GM12878 (cell line): ENCODE measurements at regions not wholly inside any gene's neighbourhood (a gene's known extent, or its start where the extent isn't known, plus 50 kb on each side); places are given as distances from the start of the nearest gene placed in this dataset.

ENCODE experiments used
- ATAC-seq: fragments of 200-7000 bp; cut with Tn5 transposase; 3 replicates; pipeline ENCODE4 v1.9.1; 2020; ENCODE audit warnings: mild to moderate bottlenecking, moderate library complexity
- BruUV-seq: library from RNA; stranded (reverse); fragments of 400-500 nt; replicated peaks from 2 replicates; lab custom pipeline; 2021; lab: Mats Ljungman, UMichigan
- CTCF ChIA-PET: fragments of 300-600 bp; sonication (Branson Sonifier 250); formaldehyde crosslinking; extraction: SDS; loops from one replicate; lab custom pipeline; 2021; ENCODE audit warnings: inconsistent platforms; lab: Yijun Ruan, JAX
- POLR2A ChIA-PET: fragments of 350-600 bp; formaldehyde crosslinking; extraction: SDS; loops from one replicate; lab custom pipeline; 2021; ENCODE audit warnings: inconsistent platforms; lab: Charles Lee
- RAD21 ChIA-PET: fragments of 300-600 bp; sonication (Branson Sonifier 250); formaldehyde crosslinking; loops from one replicate; lab custom pipeline; 2023; ENCODE audit warnings: antibody characterized with exemption; ENCODE audit not compliant: unreplicated experiment; lab: Charles Lee
- SMC1A ChIA-PET: fragments of 300-600 bp; sonication (Branson Sonifier 250); formaldehyde crosslinking; loops from one replicate; lab custom pipeline; 2023; ENCODE audit not compliant: unreplicated experiment, uncharacterized antibody; lab: Charles Lee
- DNase-seq: peaks from one replicate; pipeline ENCODE4 v3.0.0-alpha.2; 2011; ENCODE audit warnings: low read depth, low spot score
- FAIRE-seq: peaks from 3 replicates; lab custom pipeline; 2011; peaks lifted over from hg19 to GRCh38; lab: Jason Lieb, UNC
- H2AFZ ChIP-seq: 2 replicates; pipeline ENCODE4 v1.6.0; 2011; ENCODE audit warnings: low read depth, low read length, control low read depth; ENCODE audit not compliant: control insufficient read depth
- H3K27ac ChIP-seq: 2 replicates; pipeline ENCODE4 v1.5.1; 2011; ENCODE audit warnings: control low read depth; ENCODE audit not compliant: control insufficient read depth, insufficient read depth
- H3K27me3 ChIP-seq, 2 experiments: replicated peaks in 1 of 2; 2 replicates each; pipeline versions ENCODE4 v1.6.0 to v1.6.1; 2011; ENCODE audit warnings: low read length in 1 of 2; ENCODE audit not compliant: control insufficient read depth in 2 of 2, insufficient read depth in 2 of 2
- H3K36me3 ChIP-seq, 2 experiments: 2 replicates each; pipeline ENCODE4 v1.5.1; 2011; ENCODE audit warnings: low read length in 1 of 2; ENCODE audit not compliant: control insufficient read depth in 2 of 2, insufficient read depth in 2 of 2
- H3K4me1 ChIP-seq: 2 replicates; pipeline ENCODE4 v1.6.1; 2011; ENCODE audit warnings: mild to moderate bottlenecking, low read length, moderate library complexity, mixed read lengths; ENCODE audit not compliant: control insufficient read depth, insufficient read depth
- H3K4me2 ChIP-seq: 2 replicates; pipeline ENCODE4 v1.6.0; 2011; ENCODE audit warnings: control low read depth; ENCODE audit not compliant: control insufficient read depth, insufficient read depth
- H3K4me3 ChIP-seq: fragments of 200-600 bp; sonication (generic); 2 replicates; pipeline ENCODE4 v1.5.1; 2016
- H3K79me2 ChIP-seq: 2 replicates; pipeline ENCODE4 v1.6.0; 2011; ENCODE audit warnings: low read length; ENCODE audit not compliant: control insufficient read depth, insufficient read depth
- H3K9ac ChIP-seq: 2 replicates; pipeline ENCODE4 v1.8.0; 2011; ENCODE audit warnings: low read length, control low read depth, mixed read lengths; ENCODE audit not compliant: control insufficient read depth, insufficient read depth
- H3K9me3 ChIP-seq: replicated peaks from 3 replicates; pipeline ENCODE4 v1.5.1; 2011; ENCODE audit warnings: mild to moderate bottlenecking, low read length; ENCODE audit not compliant: control insufficient read depth, insufficient read depth
- H4K20me1 ChIP-seq: 2 replicates; pipeline ENCODE4 v1.6.0; 2011; ENCODE audit not compliant: control insufficient read depth, insufficient read depth
- ATF2 ChIP-seq: IDR thresholded peaks from 2 replicates; pipeline ENCODE4 v1.6.1; 2012; ENCODE audit warnings: low read length, inconsistent platforms
- ATF3 ChIP-seq: IDR thresholded peaks from 2 replicates; pipeline ENCODE4 v1.6.1; 2011; ENCODE audit warnings: low read depth, mild to moderate bottlenecking, low read length, moderate library complexity, borderline replicate concordance; ENCODE audit errors: extremely low read depth
- FOXK2 ChIP-seq: fragments of 450-650 bp; IDR thresholded peaks from 2 replicates; pipeline ENCODE4 v1.6.1; 2017; ENCODE audit warnings: mild to moderate bottlenecking, moderate library complexity
- IRF4 ChIP-seq: IDR thresholded peaks from 2 replicates; pipeline ENCODE4 v1.6.1; 2011; ENCODE audit warnings: low read depth, low read length
- JUND ChIP-seq: IDR thresholded peaks from 2 replicates; pipeline ENCODE4 v1.6.1; 2012; ENCODE audit warnings: low read depth, mild to moderate bottlenecking, low read length, improper control_type of control experiment, moderate library complexity
- NFIC ChIP-seq: IDR thresholded peaks from 2 replicates; pipeline ENCODE4 v1.6.1; 2012; ENCODE audit warnings: low read depth, mild to moderate bottlenecking, inconsistent platforms, low read length, moderate library complexity
- POLR2AphosphoS5 ChIP-seq: IDR thresholded peaks from 2 replicates; pipeline ENCODE4 v1.6.1; 2011; ENCODE audit warnings: mild to moderate bottlenecking, low read length, inconsistent platforms
- RELB ChIP-seq: fragments of 450-650 bp; IDR thresholded peaks from 2 replicates; pipeline ENCODE4 v1.6.1; 2017; ENCODE audit warnings: low read depth, mild to moderate bottlenecking, moderate library complexity
- SKIL ChIP-seq: fragments of 450-650 bp; IDR thresholded peaks from 2 replicates; pipeline ENCODE4 v1.6.1; 2017; ENCODE audit warnings: mild to moderate bottlenecking, low read depth, inconsistent platforms; ENCODE audit not compliant: poor library complexity, severe bottlenecking
- SRF ChIP-seq, 2 experiments: IDR thresholded peaks; 2 replicates each; pipeline ENCODE4 v1.6.1; 2011; ENCODE audit warnings: low read depth in 2 of 2, low read length in 2 of 2, mild to moderate bottlenecking in 1 of 2, moderate library complexity in 1 of 2
- TCF12 ChIP-seq: IDR thresholded peaks from 2 replicates; pipeline ENCODE4 v1.6.1; 2011; ENCODE audit warnings: low read depth, mild to moderate bottlenecking, low read length
- WGBS: methylation state at CpG from one replicate; pipeline ENCODE4 v1.1.6; 2016; ENCODE audit warnings: low lambda C conversion rate; ENCODE audit not compliant: insufficient replicate concordance, insufficient coverage; ENCODE audit errors: missing lambda C conversion rate; 5-methylcytosine and 5-hydroxymethylcytosine counted together
- in situ Hi-C: fragments of 300-500 bp; cut with MboI; formaldehyde crosslinking; loops from 9 replicates; pipeline ENCODE4 v1.14.3; 2018; ENCODE audit warnings: mixed read lengths
- intact Hi-C: fragments of 100-400 bp; cut with micrococcal nuclease; formaldehyde crosslinking; loops from one replicate; pipeline ENCODE4 v1.14.2; 2022; ENCODE audit not compliant: unreplicated experiment

- no peak for DNase-seq
- H4K20me1 ChIP-seq: no peaks in the 10 kb centered on the region
- H3K4me1 ChIP-seq: no peaks in the 10 kb centered on the region
- no peaks in the 10 kb centered on the region for H3K9me3 ChIP-seq
- in situ Hi-C loops: no loop called here
- TF ChIP-seq TCF12: no peak
- no peak for TF ChIP-seq IRF4
- no peak for TF ChIP-seq POLR2AphosphoS5
- TF ChIP-seq JUND: no peak
- no peak for TF ChIP-seq SKIL
- TF ChIP-seq NFIC: no peak
- TF ChIP-seq ATF2: no peak
- no peak for TF ChIP-seq SRF (IDR thresholded peaks at IDR 0.05; ENCODE audit: low read depth in 2 of 2, low read length in 2 of 2)
- TF ChIP-seq ATF3: no peak
- no peak for TF ChIP-seq RELB
- TF ChIP-seq FOXK2: no peak
- TF ChIP-seq, all 136 proteins: peak for 0
- intact Hi-C loops: loop anchor here (5.0 to 10.0 kb wide), 2 partner anchors 223 to 835 kb away; no protein-coding TSS in a partner anchor
- Histone ChIP-seq H3K4me3 (no peak overlapping the region), H3K27me3 (no peaks in the 10 kb centered on the region; a peak in 1 of 4 replicates), H2AFZ (no peak overlapping the region), H3K27ac (no peak overlapping the region), H3K79me2 (no peaks in the 10 kb centered on the region), H3K4me2 (no peak overlapping the region), H3K9ac (no peak overlapping the region), H3K36me3 (no peaks in the 10 kb centered on the region)
- ATAC-seq (no peak), FAIRE-seq (no peak)
- POLR2A ChIA-PET: no interaction called here
- SMC1A ChIA-PET: no interaction called here
- RAD21 ChIA-PET: interaction anchor here (1.1 kb wide), 1 partner anchor 302 kb away, joined by 3 read pairs; no protein-coding TSS in a partner anchor
- CTCF ChIA-PET: interaction anchor here (0.7 to 1.2 kb wide), 4 partner anchors 31 to 305 kb away, joined by 3 to 9 read pairs (median 3); no protein-coding TSS in a partner anchor
- no TSS peak for BruUV-seq
- WGBS: 33% methylated on average over 5 of the region's 5 CpGs
These were observed 131.5 kb downstream of the MTX3 start for GRCh38 chr5:79859588-79859987.
